WTC11 (cell line): ENCODE measurements at regions not wholly inside any gene's neighbourhood (a gene's known extent, or its start where the extent isn't known, plus 50 kb on each side); places are given as distances from the start of the nearest gene placed in this dataset.

ENCODE experiments used
- ATAC-seq: fragments of 200-7000 bp; cut with Tn5 transposase; 2 replicates; pipeline ENCODE4 v1.10.0; 2021; ENCODE audit warnings: mild to moderate bottlenecking, moderate library complexity
- CTCF ChIA-PET: fragments of 300-600 bp; sonication (Branson Sonifier 250); formaldehyde crosslinking; loops from one replicate; lab custom pipeline; 2021; ENCODE audit warnings: antibody characterized with exemption; lab: Charles Lee
- POLR2A ChIA-PET: fragments of 350-600 bp; sonication (Branson Sonifier 250); formaldehyde crosslinking; loops from one replicate; lab custom pipeline; 2021; ENCODE audit warnings: antibody characterized with exemption; lab: Charles Lee
- DNase-seq: peaks from one replicate; pipeline ENCODE4 v3.0.0; 2021; ENCODE audit warnings: low spot score
- H3K27ac Mint-ChIP-seq: 2 replicates; pipeline ENCODE4 v1.8.0; 2021; ENCODE audit warnings: mixed read lengths
- H3K27me3 Mint-ChIP-seq: 2 replicates; pipeline ENCODE4 v1.8.0; 2021; ENCODE audit warnings: low read depth, mild to moderate bottlenecking, moderate library complexity, mixed read lengths
- H3K36me3 Mint-ChIP-seq: 2 replicates; pipeline ENCODE4 v1.8.0; 2021; ENCODE audit warnings: mixed read lengths
- H3K4me1 Mint-ChIP-seq: 2 replicates; pipeline ENCODE4 v1.8.0; 2022; ENCODE audit warnings: mixed read lengths
- H3K4me3 Mint-ChIP-seq: 2 replicates; pipeline ENCODE4 v1.8.0; 2021; ENCODE audit warnings: mild to moderate bottlenecking, moderate library complexity, mixed read lengths
- H3K9me3 Mint-ChIP-seq: 2 replicates; pipeline ENCODE4 v1.8.0; 2021; ENCODE audit warnings: mixed read lengths
- AFF4 ChIP-seq: sonication (generic); formaldehyde crosslinking; IDR thresholded peaks from 2 replicates; pipeline ENCODE4 v1.8.1; 2023; ENCODE audit warnings: mild to moderate bottlenecking, missing genetic modification reagents, borderline replicate concordance
- CREB1 ChIP-seq: sonication (generic); formaldehyde crosslinking; IDR thresholded peaks from 2 replicates; pipeline ENCODE4 v1.8.0; 2023; ENCODE audit warnings: mild to moderate bottlenecking, missing genetic modification reagents
- CTCF ChIP-seq: fragments of 200-600 bp; IDR thresholded peaks from 2 replicates; pipeline ENCODE4 v1.8.0; 2022; ENCODE audit warnings: antibody characterized with exemption
- E2F4 ChIP-seq: sonication (generic); formaldehyde crosslinking; IDR thresholded peaks from 2 replicates; pipeline ENCODE4 v1.8.1; 2022; ENCODE audit warnings: low read depth, mild to moderate bottlenecking, moderate library complexity, missing genetic modification reagents, borderline replicate concordance
- ELF4 ChIP-seq: sonication (generic); formaldehyde crosslinking; IDR thresholded peaks from 2 replicates; pipeline ENCODE4 v1.8.1; 2022; ENCODE audit warnings: low read depth, mild to moderate bottlenecking, moderate library complexity, missing genetic modification reagents
- EMX1 ChIP-seq: fragments of 250-450 bp; sonication (Bioruptor Pico); IDR thresholded peaks from 2 replicates; pipeline ENCODE4 v1.8.0; 2021; ENCODE audit warnings: mild to moderate bottlenecking
- ESRRA ChIP-seq: sonication (generic); formaldehyde crosslinking; IDR thresholded peaks from 2 replicates; pipeline ENCODE4 v1.8.1; 2022; ENCODE audit warnings: mild to moderate bottlenecking, missing genetic modification reagents, borderline replicate concordance
- FOXK1 ChIP-seq: sonication (generic); formaldehyde crosslinking; IDR thresholded peaks from 2 replicates; pipeline ENCODE4 v1.8.0; 2022; ENCODE audit warnings: mild to moderate bottlenecking, moderate library complexity, missing genetic modification reagents
- PREB ChIP-seq: sonication (generic); formaldehyde crosslinking; IDR thresholded peaks from 2 replicates; pipeline ENCODE4 v1.8.1; 2022; ENCODE audit warnings: mild to moderate bottlenecking, missing genetic modification reagents, moderate library complexity, borderline replicate concordance
- PRRX2 ChIP-seq: fragments of 250-450 bp; sonication (Bioruptor Pico); IDR thresholded peaks from 2 replicates; pipeline ENCODE4 v1.8.0; 2021; ENCODE audit warnings: mild to moderate bottlenecking
- SP1 ChIP-seq: sonication (generic); formaldehyde crosslinking; conservative IDR thresholded peaks from 2 replicates; pipeline ENCODE4 v1.8.1; 2022; ENCODE audit warnings: missing genetic modification reagents
- TP53 ChIP-seq: sonication (generic); formaldehyde crosslinking; IDR thresholded peaks from 2 replicates; pipeline ENCODE4 v1.8.1; 2023; ENCODE audit warnings: mild to moderate bottlenecking, missing genetic modification reagents
- ZNF219 ChIP-seq: sonication (generic); formaldehyde crosslinking; IDR thresholded peaks from 2 replicates; pipeline ENCODE4 v1.8.0; 2023; ENCODE audit warnings: missing genetic modification reagents, mild to moderate bottlenecking, borderline replicate concordance
- ZNF396 ChIP-seq: fragments of 250-450 bp; sonication (Bioruptor Pico); IDR thresholded peaks from 2 replicates; pipeline ENCODE4 v1.8.0; 2021; ENCODE audit warnings: mild to moderate bottlenecking, moderate library complexity, borderline replicate concordance
- ZNF425 ChIP-seq: fragments of 250-450 bp; sonication (Bioruptor Pico); conservative IDR thresholded peaks from 2 replicates; pipeline ENCODE4 v1.9.0; 2021; ENCODE audit warnings: mild to moderate bottlenecking
- ZNF512 ChIP-seq: sonication (generic); formaldehyde crosslinking; IDR thresholded peaks from 2 replicates; pipeline ENCODE4 v1.8.1; 2022; ENCODE audit warnings: missing genetic modification reagents, borderline replicate concordance
- ZNF532 ChIP-seq: fragments of 250-450 bp; sonication (Bioruptor Pico); IDR thresholded peaks from 2 replicates; pipeline ENCODE4 v1.9.0; 2021; ENCODE audit warnings: mild to moderate bottlenecking, borderline replicate concordance

GRCh38 chr9:27848315-27848714 is 275.0 kb upstream of the C9orf72 start:
- Mint-ChIP-seq H3K9me3 (peaks cover 2% of the 10 kb centered on the region; the same call in 1 of the 2 replicates), H3K27ac (no peak overlapping the region), H3K36me3 (no peaks in the 10 kb centered on the region), H3K4me3 (no peak overlapping the region), H3K27me3 (no peaks in the 10 kb centered on the region), H3K4me1 (peaks cover 16% of the 10 kb centered on the region)
- ATAC-seq, result no peak
- CTCF ChIA-PET, result interaction anchor here (1.0 kb wide), 1 partner anchor 41 kb away, joined by 3 read pairs; no protein-coding TSS in a partner anchor
- DNase-seq, result no peak
- POLR2A ChIA-PET, result no interaction called here
- no peak for TF ChIP-seq ZNF396
- no peak for TF ChIP-seq ELF4 (CRISPR knock-in tag)
- TF ChIP-seq PRRX2 (CRISPR knock-in tag), result no peak
- no peak for TF ChIP-seq EMX1 (CRISPR knock-in tag)
- TF ChIP-seq ESRRA, result no peak
- no peak for TF ChIP-seq E2F4
- TF ChIP-seq PREB (CRISPR knock-in tag), result no peak
- TF ChIP-seq CREB1 (CRISPR knock-in tag), result no peak
- no peak for TF ChIP-seq TP53
- TF ChIP-seq AFF4 (CRISPR knock-in tag), result no peak
- no peak for TF ChIP-seq FOXK1 (CRISPR knock-in tag)
- no peak for TF ChIP-seq SP1 (CRISPR knock-in tag)
- no peak for TF ChIP-seq ZNF425 (CRISPR knock-in tag)
- TF ChIP-seq ZNF219, result no peak
- TF ChIP-seq ZNF512 (CRISPR knock-in tag), result no peak

GRCh38 chr9:27851858-27852257 is 278.6 kb upstream of the C9orf72 start:
- DNase-seq, result no peak
- Mint-ChIP-seq H3K4me3 (no peak overlapping the region), H3K9me3 (no peaks in the 10 kb centered on the region), H3K4me1 (peaks cover 25% of the 10 kb centered on the region), H3K36me3 (no peaks in the 10 kb centered on the region), H3K27me3 (no peaks in the 10 kb centered on the region; the same call in 1 of the 2 replicates), H3K27ac (no peak overlapping the region)
- ATAC-seq, result no peak
- CTCF ChIA-PET, result no interaction called here
- POLR2A ChIA-PET, result no interaction called here
- TF ChIP-seq ESRRA (no peak), ZNF532 (no peak), CTCF (no peak)
